Mesothelial cell of epicardium (in vitro differentiated cells): ENCODE measurements at regions not wholly inside any gene's neighbourhood (a gene's known extent, or its start where the extent isn't known, plus 50 kb on each side); places are given as distances from the start of the nearest gene placed in this dataset.

Source experiments
- DNase-seq, 2 experiments: peaks; one replicate each; pipeline ENCODE4 v3.0.0; 2021; ENCODE audit warnings: low spot score in 2 of 2; ENCODE audit not compliant: unreplicated experiment in 2 of 2
- H3K27ac Mint-ChIP-seq: 2 replicates; pipeline ENCODE4 v1.8.0; 2021; ENCODE audit warnings: mixed read lengths
- H3K27me3 Mint-ChIP-seq: 2 replicates; pipeline ENCODE4 v1.8.0; 2021; ENCODE audit warnings: low read depth, mixed read lengths
- H3K36me3 Mint-ChIP-seq: 2 replicates; pipeline ENCODE4 v1.8.0; 2021; ENCODE audit warnings: mixed read lengths
- H3K4me1 Mint-ChIP-seq: 2 replicates; pipeline ENCODE4 v1.8.0; 2021; ENCODE audit warnings: mixed read lengths
- H3K4me3 Mint-ChIP-seq: 2 replicates; pipeline ENCODE4 v1.8.0; 2021; ENCODE audit warnings: mild to moderate bottlenecking, moderate library complexity, mixed read lengths
- H3K9me3 Mint-ChIP-seq: 2 replicates; pipeline ENCODE4 v1.8.0; 2021; ENCODE audit warnings: mixed read lengths
- CTCF ChIP-seq: fragments of 200-600 bp; sonication (generic); IDR thresholded peaks from one replicate; pipeline ENCODE4 v1.5.0; 2021; ENCODE audit warnings: antibody characterized with exemption; ENCODE audit not compliant: unreplicated experiment

DNA sequence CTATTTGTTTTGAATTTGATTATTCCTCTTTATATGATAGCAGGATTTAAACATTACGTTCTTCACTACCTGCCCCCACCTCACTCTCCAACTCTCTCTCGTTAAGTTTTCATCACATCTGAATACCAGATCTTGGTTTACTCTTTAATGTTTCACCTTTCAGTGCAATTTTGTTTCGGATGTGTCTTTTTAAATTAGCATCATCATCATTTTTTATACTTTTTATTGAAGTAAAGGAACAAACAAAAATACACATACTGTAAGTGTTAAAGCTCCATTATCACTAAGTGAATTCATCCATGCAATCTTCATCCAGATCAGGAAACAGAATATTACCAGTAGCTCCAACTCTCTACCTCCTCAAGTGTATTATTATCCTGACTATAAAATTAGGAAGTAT, 310.6 kb downstream of the C3orf38 start:
- Mint-ChIP-seq H3K9me3 (peaks cover 3% of the 10 kb centered on the region), H3K36me3 (no peaks in the 10 kb centered on the region), H3K27ac (no peak overlapping the region), H3K4me1 (no peaks in the 10 kb centered on the region), H3K4me3 (no peak overlapping the region), H3K27me3 (no peaks in the 10 kb centered on the region)
- TF ChIP-seq CTCF = no peak
- DNase-seq = no peak

GRCh38 chr3:88462230-88462629, 312.5 kb downstream of the C3orf38 start:
- Mint-ChIP-seq H3K4me1 (no peaks in the 10 kb centered on the region), H3K27me3 (peaks cover 1% of the 10 kb centered on the region), H3K4me3 (no peak overlapping the region), H3K36me3 (no peaks in the 10 kb centered on the region), H3K27ac (no peak overlapping the region), H3K9me3 (peaks cover 11% of the 10 kb centered on the region)
- no peak for TF ChIP-seq CTCF
- DNase-seq = no peak

GRCh38 chr3:88467191-88467590, 317.4 kb downstream of the C3orf38 start:
- no peak for TF ChIP-seq CTCF
- H3K27ac Mint-ChIP-seq = no peak overlapping the region
- H3K4me1 Mint-ChIP-seq = no peaks in the 10 kb centered on the region
- no peak overlapping the region for H3K4me3 Mint-ChIP-seq
- DNase-seq = no peak
- peaks cover 2% of the 10 kb centered on the region for H3K27me3 Mint-ChIP-seq
- no peaks in the 10 kb centered on the region for H3K36me3 Mint-ChIP-seq
- H3K9me3 Mint-ChIP-seq = peaks cover 25% of the 10 kb centered on the region

GRCh38 chr3:88469216-88469615, 319.5 kb downstream of the C3orf38 start:
- Mint-ChIP-seq H3K27me3 (peaks cover 2% of the 10 kb centered on the region), H3K4me1 (no peaks in the 10 kb centered on the region), H3K4me3 (no peak overlapping the region), H3K9me3 (peaks cover 25% of the 10 kb centered on the region), H3K36me3 (no peaks in the 10 kb centered on the region), H3K27ac (no peak overlapping the region)
- TF ChIP-seq CTCF = no peak
- DNase-seq = no peak

DNA sequence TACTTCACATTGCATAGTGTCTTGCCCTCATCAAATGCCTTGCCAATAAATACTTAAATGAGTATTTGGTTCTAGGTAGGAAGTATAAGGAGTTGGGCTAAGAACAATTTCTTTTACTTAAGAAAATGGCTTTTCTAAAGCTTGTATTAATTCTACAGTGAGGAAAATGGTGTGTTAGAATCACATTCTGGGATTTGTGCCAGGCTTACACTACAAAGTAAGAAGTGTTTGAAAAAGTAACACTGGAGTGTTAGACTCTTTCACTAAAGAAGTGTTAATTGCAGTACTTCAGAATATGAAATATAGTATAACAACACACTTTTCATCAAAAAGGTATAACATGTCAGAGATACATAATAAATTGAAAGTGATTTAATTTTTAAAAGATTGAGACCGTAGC, 328.7 kb downstream of the C3orf38 start:
- Mint-ChIP-seq H3K9me3 (no peaks in the 10 kb centered on the region), H3K4me3 (no peak overlapping the region), H3K27ac (no peak overlapping the region), H3K36me3 (no peaks in the 10 kb centered on the region), H3K27me3 (no peaks in the 10 kb centered on the region), H3K4me1 (no peaks in the 10 kb centered on the region)
- TF ChIP-seq CTCF = no peak
- DNase-seq = no peak

DNA sequence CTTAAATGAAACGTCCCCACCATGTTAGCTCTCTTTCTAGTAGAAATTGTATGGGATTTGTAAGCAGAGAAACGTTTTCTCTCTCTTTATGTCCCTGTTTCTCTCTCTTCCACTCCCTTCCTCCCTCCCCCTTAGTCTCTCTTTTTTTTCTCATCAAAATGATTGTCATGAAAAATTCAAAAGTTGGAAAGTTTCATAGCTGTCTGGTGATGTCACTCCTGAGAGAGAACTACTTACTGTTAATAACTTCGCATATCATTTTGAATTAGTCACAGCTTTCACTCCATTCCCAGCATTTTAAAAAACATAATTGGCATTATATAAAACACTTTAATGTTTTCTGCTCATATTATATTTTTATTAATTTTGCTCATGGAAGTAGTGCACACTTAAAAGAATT, 331.1 kb downstream of the C3orf38 start:
- no peak for DNase-seq
- TF ChIP-seq CTCF = no peak
- Mint-ChIP-seq H3K27ac (no peak overlapping the region), H3K4me1 (no peaks in the 10 kb centered on the region), H3K4me3 (no peak overlapping the region), H3K9me3 (no peaks in the 10 kb centered on the region), H3K36me3 (no peaks in the 10 kb centered on the region), H3K27me3 (no peaks in the 10 kb centered on the region)
